WERI-Rb-1 (cell line): ENCODE measurements at regions not wholly inside any gene's neighbourhood (a gene's known extent, or its start where the extent isn't known, plus 50 kb on each side); places are given as distances from the start of the nearest gene placed in this dataset.

ENCODE experiments used
- DNase-seq: peaks from one replicate; pipeline ENCODE4 v3.0.0-alpha.2; 2020
- H3K27ac ChIP-seq: fragments of 250-450 bp; sonication (Bioruptor Pico); 2 replicates; pipeline ENCODE4 v1.5.1; 2020; ENCODE audit warnings: mild to moderate bottlenecking, moderate library complexity
- H3K27me3 ChIP-seq: fragments of 250-450 bp; sonication (Bioruptor Pico); 2 replicates; pipeline ENCODE4 v1.5.1; 2021; ENCODE audit warnings: mild to moderate bottlenecking, low read depth, moderate library complexity; ENCODE audit not compliant: insufficient read depth, severe bottlenecking
- H3K36me3 ChIP-seq: fragments of 250-450 bp; sonication (Bioruptor Pico); 2 replicates; pipeline ENCODE4 v1.5.1; 2020; ENCODE audit warnings: mild to moderate bottlenecking, moderate library complexity
- H3K4me3 ChIP-seq: 2 replicates; pipeline ENCODE4 v1.5.1; 2011; ENCODE audit warnings: low read depth, mild to moderate bottlenecking, control low read depth, low read length
- H3K9me3 ChIP-seq: fragments of 250-450 bp; sonication (Bioruptor Pico); 2 replicates; pipeline ENCODE4 v1.5.1; 2021; ENCODE audit warnings: mild to moderate bottlenecking, moderate library complexity; ENCODE audit not compliant: severe bottlenecking
- TF ChIP-seq, protein P1 (sequence below): IDR thresholded peaks from 2 replicates; pipeline ENCODE4 v1.5.1; 2011; ENCODE audit warnings: low read depth, mild to moderate bottlenecking, control low read depth, inconsistent platforms, low read length

DNA sequence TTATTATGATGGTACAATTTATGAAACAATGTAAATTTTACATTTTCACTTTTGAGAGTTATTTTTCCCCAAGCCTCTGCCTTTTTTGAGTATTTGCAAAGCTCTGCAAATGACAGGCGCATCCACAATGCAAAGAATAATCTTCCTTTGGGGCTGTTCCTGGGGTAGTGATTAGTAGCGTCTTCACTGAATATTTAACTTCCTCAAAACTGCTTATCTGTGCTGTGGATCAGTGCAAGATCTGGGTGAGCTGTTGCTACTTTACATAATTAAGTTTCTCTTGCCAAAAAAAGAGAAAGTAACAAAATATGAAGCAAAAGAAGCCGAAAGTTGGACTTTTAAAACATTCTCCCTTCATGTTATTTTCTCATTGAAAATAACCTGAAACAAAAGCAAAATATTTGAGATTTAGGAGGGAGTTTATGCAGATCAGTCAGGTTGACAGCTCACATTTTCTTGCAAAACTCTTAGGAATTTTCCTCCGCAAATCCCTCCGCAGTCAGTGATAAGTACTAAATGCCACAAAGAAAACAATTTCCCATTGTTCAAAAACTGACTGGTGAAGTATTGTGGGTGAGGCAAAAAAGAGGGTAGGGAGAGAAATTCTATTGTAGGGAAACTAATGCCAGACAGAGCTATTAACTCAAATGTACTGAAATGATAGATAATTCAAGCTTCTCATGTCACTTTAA lies 276.4 kb upstream of the B3GALT2 start:
- no peaks in the 10 kb centered on the region for H3K36me3 ChIP-seq
- H3K27me3 ChIP-seq, result no peaks in the 10 kb centered on the region
- H3K9me3 ChIP-seq, result no peaks in the 10 kb centered on the region
- H3K4me3 ChIP-seq, result no peak overlapping the region
- H3K27ac ChIP-seq, result no peak overlapping the region
- no peak for DNase-seq
- TF ChIP-seq, protein P1, sequence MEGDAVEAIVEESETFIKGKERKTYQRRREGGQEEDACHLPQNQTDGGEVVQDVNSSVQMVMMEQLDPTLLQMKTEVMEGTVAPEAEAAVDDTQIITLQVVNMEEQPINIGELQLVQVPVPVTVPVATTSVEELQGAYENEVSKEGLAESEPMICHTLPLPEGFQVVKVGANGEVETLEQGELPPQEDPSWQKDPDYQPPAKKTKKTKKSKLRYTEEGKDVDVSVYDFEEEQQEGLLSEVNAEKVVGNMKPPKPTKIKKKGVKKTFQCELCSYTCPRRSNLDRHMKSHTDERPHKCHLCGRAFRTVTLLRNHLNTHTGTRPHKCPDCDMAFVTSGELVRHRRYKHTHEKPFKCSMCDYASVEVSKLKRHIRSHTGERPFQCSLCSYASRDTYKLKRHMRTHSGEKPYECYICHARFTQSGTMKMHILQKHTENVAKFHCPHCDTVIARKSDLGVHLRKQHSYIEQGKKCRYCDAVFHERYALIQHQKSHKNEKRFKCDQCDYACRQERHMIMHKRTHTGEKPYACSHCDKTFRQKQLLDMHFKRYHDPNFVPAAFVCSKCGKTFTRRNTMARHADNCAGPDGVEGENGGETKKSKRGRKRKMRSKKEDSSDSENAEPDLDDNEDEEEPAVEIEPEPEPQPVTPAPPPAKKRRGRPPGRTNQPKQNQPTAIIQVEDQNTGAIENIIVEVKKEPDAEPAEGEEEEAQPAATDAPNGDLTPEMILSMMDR, result no peak

DNA sequence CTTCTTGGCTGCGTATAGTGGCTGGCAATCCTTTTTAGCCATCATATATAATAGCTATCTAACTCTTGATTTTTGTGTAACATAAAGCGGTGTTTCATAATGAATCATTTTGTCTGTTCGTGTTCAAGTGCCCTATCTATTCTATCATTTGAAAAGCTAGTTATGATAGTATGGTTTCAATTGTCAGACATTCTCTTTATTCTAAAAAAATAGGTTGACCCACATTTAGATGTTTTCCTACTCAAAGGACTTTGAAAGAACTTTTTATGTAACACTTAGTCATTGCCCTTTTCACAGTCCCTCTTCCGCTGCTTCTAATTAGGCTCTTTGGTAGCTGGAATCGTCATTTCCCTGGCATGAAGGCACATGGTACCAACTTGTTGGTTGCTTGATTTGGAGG lies 272.2 kb upstream of the B3GALT2 start:
- H3K4me3 ChIP-seq, result no peak overlapping the region
- TF ChIP-seq, protein P1, result no peak
- H3K9me3 ChIP-seq, result no peaks in the 10 kb centered on the region
- no peak overlapping the region for H3K27ac ChIP-seq
- no peaks in the 10 kb centered on the region for H3K27me3 ChIP-seq
- no peak for DNase-seq
- H3K36me3 ChIP-seq, result no peaks in the 10 kb centered on the region

DNA sequence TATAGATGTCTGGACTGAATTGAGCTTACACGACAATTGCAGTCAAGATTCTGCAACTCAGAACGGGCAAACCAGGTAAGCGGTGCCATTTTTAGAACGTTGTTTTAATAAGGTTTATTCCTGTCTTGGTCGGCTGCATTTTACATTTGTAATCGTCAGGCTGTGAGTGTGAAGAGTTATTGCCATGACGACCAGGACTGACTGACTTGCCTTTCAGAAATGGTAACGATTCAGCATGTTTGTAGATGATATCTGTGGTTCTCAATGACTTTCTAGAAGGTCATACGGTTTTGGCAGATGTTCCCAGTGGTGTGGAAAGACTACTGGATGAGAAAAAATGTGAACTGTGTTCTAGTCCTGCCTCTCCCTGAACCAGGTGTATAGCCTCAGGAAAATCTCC lies 271.3 kb upstream of the B3GALT2 start:
- no peak for DNase-seq
- Histone ChIP-seq H3K27ac (no peak overlapping the region), H3K4me3 (no peak overlapping the region)

DNA sequence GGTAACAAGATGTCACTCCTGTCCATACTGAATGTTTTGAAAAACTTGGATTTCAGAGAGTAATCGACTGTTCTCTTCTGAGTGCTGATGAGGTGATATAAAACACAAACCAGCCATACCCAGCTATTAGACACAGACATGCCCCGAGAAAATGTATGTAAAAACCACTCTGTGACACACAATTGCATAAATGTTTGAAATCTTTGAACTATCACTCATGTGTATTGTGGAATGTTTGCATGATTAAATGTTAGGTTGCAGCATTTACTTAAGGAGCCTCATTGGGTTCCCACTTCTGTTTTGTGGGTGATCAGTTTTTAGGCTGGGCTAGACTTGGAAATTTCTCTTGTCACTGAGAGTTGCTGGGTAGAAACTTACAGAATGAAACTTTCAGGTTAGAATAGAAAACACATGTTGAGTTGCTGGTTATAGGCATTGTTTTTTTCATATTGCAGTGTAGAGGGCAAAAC lies 270.4 kb upstream of the B3GALT2 start:
- no peak overlapping the region for H3K4me3 ChIP-seq

More for the DNA sequence above, 271.3 kb upstream of the B3GALT2 start:
- no peaks in the 10 kb centered on the region for H3K36me3 ChIP-seq
- H3K9me3 ChIP-seq, result no peaks in the 10 kb centered on the region
- TF ChIP-seq, protein P1, result no peak
- no peaks in the 10 kb centered on the region for H3K27me3 ChIP-seq

DNA sequence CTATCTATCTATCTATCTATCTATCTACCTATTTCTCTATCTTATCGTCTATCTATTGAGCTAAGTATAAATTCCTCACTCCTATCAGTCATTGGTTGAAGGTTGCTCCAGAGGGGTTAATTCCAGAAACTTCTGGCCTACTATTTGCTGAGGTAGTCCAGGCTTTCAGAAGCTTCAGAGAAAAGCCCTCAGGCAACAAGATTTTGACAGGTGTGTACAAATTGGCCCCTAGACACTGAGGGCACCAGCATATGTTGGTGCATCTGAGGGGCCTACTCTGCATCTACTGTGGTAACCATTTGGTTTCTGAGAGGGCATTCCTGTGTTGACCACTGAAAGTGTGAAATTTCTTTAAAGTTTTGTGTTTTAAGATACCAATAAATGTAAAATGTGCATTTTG lies 265.2 kb upstream of the B3GALT2 start:
- H3K9me3 ChIP-seq, result no peaks in the 10 kb centered on the region
- DNase-seq, result no peak

More for the DNA sequence above, 270.4 kb upstream of the B3GALT2 start:
- Histone ChIP-seq H3K27ac (no peak overlapping the region), H3K9me3 (no peaks in the 10 kb centered on the region), H3K36me3 (no peaks in the 10 kb centered on the region), H3K27me3 (no peaks in the 10 kb centered on the region)
- TF ChIP-seq, protein P1, result no peak
- no peak for DNase-seq

More for the DNA sequence above, 265.2 kb upstream of the B3GALT2 start:
- no peak overlapping the region for H3K27ac ChIP-seq
- no peaks in the 10 kb centered on the region for H3K36me3 ChIP-seq
- no peaks in the 10 kb centered on the region for H3K27me3 ChIP-seq
- H3K4me3 ChIP-seq, result no peak overlapping the region
- TF ChIP-seq, protein P1, result no peak
